Activated CD4-positive, alpha-beta T cell treated with anti-CD3 and anti-CD28 coated beads, Interleukin-2, amount 50 U/mL, for 1 hour (primary cell): ENCODE measurements at regions not wholly inside any gene's neighbourhood (a gene's known extent, or its start where the extent isn't known, plus 50 kb on each side); places are given as distances from the start of the nearest gene placed in this dataset.
"Not testable (repeated sequence)": the region's sequence is repeated elsewhere in the genome, so short reads cannot be mapped to it uniquely, and the experiment has no call there.

Experiments used
- DNase-seq: peaks from one replicate; pipeline ENCODE4 v3.0.0-alpha.2; 2020

DNA sequence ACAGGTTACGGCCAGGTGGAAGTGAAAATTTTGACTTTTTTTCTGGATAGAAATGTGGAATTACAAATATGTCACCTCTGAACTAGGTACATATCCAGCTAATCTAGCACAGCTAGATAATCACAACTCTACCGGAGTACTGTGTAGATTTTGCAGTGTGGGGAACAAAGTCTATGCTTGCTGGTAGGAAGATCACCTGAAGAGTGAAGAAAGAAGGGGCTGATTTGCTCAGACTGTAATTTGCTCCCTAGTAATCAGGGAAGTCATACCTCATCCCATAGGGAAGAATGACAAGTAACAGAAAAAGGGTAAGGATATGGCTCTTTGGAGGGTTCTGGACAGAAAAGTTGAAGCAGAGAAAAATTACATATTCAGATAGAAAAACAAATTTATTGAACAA, 319.6 kb upstream of the TMPRSS15 start:
- no peak for DNase-seq

- no peak for DNase-seq
These were observed 322.1 kb upstream of the TMPRSS15 start for GRCh38 chr21:18725653-18726052.

GRCh38 chr21:18741954-18742353, 338.4 kb upstream of the TMPRSS15 start:
- DNase-seq = no peak

DNA sequence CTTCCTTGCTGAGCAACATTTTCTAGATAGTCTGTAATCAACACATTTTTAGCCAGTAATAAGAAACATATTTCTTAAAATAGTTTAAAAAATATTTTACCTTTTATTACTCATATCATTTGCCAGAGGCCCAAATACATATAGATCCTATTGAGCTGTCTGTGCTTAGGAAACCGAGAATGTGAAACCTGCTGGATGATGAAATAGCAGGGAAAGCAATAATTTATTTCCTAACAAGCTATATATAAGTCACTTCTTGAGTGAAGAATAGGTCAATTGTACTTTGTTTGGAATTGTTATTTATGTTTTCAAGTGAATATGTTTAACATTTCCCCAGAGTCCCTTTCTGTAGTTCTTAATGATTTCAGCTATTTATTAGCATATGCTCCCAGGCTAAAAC, 339.9 kb upstream of the TMPRSS15 start:
- no peak for DNase-seq

GRCh38 chr21:18744840-18745239, 341.3 kb upstream of the TMPRSS15 start:
- DNase-seq = no peak

DNA sequence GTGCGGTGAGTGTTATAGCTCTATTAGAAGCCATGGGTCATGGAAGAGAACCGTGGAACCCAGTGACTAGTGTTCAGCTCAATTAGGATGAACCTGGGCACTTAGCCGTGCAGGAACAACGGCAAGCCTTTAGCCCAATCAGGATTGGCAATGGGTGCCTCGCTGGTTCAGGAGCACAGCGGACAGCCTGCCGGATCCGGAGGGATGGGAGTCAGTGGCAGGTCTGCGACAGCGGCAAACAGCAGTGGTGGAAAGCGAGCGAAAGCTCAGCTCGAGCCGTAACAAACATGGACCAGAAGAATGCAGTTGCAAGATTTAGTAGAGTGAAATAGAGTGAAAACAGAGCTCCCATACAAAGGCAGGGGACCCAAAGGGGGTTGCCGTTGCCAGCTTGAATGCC, 349.3 kb upstream of the TMPRSS15 start:
- not testable (repeated sequence) for DNase-seq

DNA sequence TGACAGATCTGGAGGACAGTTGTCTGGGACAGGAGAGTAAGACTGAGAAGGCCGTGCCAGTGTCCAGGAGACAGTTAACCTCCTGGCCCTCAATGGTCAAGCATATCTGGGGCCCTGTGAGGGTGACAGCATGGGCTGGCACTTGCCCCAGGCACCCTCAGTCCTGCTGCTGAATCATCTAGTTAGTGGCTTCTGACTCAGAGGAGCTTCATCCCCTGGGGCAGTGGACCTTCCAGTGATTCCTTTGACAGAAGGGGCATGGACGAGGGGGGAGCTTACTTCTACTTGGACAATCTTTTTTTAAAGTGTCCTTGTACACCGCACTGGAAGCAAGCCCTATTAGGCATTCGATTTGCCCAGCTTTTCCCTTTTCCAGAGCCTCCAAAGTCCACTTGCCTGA, 352.7 kb upstream of the TMPRSS15 start:
- not testable (repeated sequence) for DNase-seq

- no peak for DNase-seq
These were observed 355.7 kb upstream of the TMPRSS15 start for GRCh38 chr21:18759267-18759666.

DNA sequence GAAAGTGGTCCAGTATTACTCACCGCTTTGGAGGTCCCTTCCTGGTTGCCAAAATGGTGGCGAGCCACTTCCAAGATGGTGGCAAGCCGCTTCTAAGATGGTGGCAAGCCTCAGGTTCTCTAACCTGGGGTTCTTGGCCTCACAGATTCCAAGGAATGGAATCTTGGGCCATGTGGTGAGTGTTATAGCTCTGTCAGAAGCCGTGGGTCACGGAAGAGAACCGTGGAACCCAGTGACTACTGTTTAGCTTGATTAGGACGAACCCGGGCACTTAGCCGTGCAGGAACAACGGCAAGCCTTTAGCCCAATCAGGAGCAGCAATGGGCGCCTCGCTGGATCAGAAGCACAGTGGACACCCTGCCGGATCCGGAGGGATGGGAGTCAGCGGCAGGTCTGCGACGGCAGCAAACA, 356.2 kb upstream of the TMPRSS15 start:
- DNase-seq = no peak

DNA sequence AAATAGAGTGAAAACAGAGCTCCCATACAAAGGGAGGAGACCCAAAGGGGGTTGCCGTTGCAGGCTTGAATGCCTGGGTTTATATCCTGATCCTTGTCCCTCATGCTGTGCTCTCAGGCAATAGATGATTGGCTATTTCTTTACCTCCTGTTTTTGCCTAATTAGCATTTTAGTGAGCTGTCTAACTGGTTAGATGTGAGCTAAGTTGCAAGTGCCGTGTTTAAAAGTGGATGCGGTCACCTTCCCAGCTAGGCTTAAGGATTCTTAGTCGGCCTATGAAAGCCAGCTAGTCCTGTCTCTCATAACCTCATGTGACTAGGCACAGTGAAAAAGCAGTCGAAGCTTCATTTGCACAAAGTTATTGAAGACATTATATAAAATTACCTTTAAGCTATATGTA, 356.7 kb upstream of the TMPRSS15 start:
- no peak for DNase-seq

- no peak for DNase-seq
These were observed 361.1 kb upstream of the TMPRSS15 start for GRCh38 chr21:18764720-18765119.

DNA sequence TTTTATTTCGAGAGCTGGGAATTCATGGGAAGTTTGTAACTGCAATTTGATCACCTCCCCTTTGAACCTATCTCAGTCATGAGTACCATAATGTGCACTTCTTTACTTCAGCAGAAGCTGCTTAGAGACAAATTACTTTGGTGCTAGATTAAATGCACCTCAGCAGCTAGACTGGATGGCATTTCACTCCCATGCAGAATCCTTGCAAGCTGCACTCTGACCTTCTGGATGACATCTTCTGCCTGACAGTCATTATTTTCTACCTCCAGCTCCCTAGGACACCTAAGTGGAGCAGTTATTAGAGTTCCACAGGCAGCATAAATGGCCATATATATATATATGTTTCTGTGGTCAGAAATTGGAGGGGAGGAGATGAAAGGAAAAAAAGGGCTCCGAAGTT, 366.0 kb upstream of the TMPRSS15 start:
- no peak for DNase-seq

DNA sequence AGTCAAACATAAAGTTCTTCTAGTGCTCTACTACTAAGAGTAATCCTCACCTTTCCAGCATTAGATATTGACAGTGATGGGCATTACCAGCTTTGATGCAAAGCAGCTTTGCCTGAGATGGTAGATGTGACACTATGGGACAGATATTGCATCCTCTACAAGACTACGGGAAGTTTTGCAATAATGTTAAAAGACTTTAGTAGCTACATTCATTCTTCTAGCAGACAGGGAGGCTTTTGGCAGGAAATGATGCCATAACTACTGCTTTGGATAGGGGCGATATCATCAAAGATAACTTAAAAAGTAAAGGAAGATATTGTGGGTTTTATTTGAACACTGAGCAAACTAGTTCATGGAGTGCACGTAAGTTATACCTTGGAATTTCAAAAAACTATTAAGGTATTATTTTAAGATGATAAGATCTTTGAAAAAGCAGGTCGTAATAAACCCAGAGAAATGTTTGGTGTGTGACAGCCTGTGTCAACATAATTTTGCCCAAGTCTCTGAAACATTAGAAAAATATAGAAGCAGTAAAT, 368.3 kb upstream of the TMPRSS15 start:
- DNase-seq = no peak

- DNase-seq = no peak
These were observed 368.8 kb upstream of the TMPRSS15 start for GRCh38 chr21:18772404-18772803.

DNA sequence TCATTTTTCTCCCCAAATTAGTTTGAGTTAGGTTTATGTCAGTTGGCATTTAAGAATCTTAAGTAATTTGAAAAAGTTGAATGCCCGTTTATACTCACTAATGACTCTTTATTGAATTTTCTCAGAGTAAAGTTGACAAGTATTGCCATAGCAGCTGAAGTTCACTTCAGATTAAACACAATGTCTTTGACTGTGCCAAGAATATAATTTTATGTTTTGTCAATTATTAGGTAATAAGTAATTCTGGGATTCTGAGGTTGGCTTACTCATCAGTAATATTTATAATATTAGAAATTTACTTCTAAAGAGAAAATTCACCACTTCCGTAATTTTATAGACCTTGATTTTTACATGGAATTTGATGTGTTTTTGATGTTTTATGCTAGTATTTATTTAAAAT, 369.3 kb upstream of the TMPRSS15 start:
- DNase-seq = no peak

DNA sequence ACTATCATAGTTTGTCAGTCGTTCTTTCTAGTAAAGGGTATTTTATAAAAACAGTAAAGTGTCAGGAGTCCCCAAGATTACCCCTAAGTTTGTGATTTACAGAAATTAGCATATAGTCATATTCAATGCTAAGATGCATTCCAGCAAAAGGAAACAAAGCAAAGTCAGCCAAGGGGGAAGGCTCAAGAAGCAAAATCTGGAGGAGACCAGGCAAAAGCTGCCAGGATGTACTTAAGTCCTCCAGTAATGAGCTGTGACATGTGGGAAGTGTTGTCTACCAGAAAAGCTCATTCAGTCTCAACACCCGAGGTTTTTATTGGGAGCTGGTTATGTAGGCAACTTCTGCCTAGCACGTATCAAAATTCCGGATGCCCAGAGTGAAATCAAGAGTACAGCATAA, 373.4 kb upstream of the TMPRSS15 start:
- DNase-seq = no peak

DNA sequence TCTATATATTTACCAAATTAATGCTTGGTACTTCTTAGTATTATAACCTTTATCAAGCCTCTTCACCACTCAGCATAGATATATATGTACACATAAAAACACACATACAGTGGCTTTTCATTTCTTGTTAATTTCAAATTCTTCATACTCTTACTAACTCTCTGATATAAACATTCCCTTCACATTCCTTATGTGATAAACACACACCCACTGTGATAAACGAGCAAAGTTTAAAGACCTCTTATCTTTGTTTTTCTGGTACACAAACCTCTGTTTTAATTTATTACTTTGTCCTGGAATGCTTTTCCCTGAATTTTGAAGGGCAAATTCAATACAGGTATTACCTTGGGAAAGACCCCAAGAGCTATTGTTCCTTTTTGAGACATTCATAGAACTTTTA, 379.1 kb upstream of the TMPRSS15 start:
- no peak for DNase-seq

DNA sequence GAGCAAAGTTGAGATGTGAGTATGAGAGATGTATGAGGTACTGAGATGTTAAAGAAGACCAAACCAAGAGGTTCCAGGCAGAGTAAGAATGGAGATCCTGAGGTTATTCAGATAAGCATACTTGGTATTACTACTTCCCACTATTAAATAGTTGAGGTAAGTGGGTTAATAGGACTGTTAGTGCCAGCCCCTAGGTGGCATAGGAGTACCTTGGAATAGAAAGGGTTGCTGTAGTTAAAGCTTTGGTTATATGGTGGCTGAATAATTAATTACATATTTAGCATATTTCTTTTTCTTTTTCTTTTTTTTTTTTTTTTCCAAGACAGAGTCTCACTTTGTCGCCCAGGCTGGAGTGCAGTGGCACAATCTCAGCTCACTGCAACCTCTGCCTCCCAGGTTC, 397.9 kb upstream of the TMPRSS15 start:
- no peak for DNase-seq

DNA sequence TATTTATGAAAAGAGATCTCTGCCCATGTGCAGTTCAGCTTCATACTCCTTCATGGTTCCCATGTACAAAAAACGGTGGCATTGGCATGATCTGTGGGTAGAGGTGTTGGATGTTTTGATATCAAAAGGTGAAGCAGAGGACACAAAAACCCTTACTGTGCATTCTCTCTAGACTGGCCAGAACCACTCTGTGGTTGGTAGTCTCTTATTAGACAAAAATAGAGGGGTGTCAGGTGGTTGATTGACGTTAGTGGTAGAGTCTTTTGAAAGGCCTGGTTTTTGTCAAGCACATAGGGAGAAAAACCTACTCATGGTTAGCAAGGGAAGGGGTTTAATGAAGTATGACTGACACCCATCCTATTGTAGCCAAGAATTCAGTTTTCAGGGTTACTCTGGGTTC, 400.0 kb upstream of the TMPRSS15 start:
- DNase-seq = no peak

DNA sequence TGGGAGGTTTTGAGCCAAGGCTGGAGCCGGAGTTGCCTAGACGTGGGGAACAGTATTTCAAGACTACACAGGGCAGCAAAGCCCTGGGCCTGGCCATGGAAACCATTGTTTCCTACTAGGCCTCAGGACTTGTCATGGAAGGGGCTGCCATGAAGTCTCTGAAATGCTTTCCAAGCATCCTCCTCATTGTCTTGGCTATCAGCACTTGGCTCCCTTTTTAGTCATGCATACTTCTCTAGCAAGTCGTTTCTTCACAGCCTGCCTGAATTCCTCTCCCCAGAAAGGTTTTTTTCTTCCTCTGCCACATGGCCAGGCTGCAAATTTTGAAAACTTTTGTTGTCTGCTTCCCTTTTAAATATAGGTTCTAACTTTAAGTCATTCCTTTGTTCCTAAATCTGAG, 406.6 kb upstream of the TMPRSS15 start:
- no peak for DNase-seq

DNA sequence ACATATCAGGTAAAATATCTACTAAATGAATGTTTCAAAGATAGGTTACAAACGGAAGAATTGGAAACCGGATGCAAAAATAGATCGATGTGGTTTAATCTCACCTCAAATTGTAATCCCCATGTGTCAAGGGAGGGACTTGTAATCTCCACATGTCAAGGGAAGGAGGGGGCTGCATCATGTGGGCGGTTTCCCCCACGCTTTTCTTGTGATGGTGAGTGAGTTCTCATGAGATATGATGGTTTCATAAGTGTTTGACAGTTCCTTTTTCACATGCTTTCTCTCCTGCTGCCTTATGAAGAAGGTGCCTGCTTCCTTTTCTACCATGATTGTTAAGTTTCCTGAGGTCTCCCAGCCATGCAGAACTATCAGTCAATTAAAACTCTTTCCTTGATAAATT, 408.7 kb upstream of the TMPRSS15 start:
- no peak for DNase-seq

- DNase-seq = no peak
These were observed 415.9 kb upstream of the TMPRSS15 start for GRCh38 chr21:18819507-18819906.

DNA sequence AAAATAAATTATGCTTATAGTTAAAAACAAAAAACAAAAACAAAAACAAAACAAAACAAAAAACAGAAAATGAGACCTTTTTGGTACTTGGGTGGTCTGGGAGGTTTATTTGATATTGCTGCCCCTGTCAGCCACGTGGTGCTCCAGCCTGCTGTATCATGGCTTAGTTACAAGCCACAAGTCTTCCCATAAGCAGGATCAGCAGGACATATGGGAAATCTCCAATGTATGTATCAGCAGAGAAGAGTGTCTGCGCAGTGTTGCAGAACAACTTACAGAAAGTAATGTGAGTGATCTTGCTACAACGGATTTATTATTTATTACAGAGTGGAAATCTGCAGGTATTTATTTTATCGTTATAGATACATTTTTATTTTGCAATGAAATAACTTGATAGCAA, 423.0 kb upstream of the TMPRSS15 start:
- DNase-seq = no peak

DNA sequence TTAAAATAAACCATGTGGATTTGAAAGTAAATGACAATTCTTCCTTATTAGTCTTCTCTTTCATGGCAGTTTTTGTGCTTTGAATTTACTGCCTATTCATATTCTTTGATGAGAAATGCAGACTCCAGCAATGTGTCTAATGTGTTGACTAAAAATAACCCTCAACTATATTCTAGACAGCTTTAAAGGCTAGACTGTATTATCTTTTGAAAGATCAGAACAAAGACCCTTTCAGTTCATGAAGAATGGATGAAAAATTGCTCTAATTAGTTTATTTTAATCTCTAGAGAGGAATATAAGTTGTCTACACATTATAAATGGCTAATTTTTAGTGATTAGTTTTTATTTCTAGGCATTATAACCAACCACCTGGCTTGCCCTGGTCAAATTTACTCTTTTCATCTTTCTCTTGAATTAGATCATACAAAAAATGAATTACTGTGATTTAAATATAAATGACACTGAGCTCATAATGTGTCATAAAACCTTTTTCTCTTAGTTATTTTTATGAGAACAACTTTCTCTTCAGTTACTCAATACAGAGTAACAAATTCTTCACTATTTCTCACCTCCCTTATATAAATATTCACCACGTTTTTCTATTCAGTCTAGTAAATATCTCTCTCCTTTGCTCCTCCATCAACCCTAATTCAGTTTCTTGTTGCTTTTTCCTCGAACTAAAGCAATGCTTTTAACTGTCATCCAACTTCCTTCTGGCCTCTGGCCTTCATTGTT, 428.5 kb upstream of the TMPRSS15 start:
- DNase-seq = no peak

GRCh38 chr21:18832950-18833349, 429.4 kb upstream of the TMPRSS15 start:
- no peak for DNase-seq
